ENCODE measurements at regions not wholly inside any gene's neighbourhood (a gene's known extent, or its start where the extent isn't known, plus 50 kb on each side); places are given as distances from the start of the nearest gene placed in this dataset.

- peaks cover 5% of the 10 kb centered on the region for H3K9me3 Mint-ChIP-seq
- no peak overlapping the region for H3K4me3 Mint-ChIP-seq
- no peaks in the 10 kb centered on the region for H3K27me3 Mint-ChIP-seq (ENCODE audit: insufficient read depth)
- peaks cover 6% of the 10 kb centered on the region for H3K36me3 Mint-ChIP-seq (ENCODE audit: low read depth)
- TF ChIP-seq, protein P1, sequence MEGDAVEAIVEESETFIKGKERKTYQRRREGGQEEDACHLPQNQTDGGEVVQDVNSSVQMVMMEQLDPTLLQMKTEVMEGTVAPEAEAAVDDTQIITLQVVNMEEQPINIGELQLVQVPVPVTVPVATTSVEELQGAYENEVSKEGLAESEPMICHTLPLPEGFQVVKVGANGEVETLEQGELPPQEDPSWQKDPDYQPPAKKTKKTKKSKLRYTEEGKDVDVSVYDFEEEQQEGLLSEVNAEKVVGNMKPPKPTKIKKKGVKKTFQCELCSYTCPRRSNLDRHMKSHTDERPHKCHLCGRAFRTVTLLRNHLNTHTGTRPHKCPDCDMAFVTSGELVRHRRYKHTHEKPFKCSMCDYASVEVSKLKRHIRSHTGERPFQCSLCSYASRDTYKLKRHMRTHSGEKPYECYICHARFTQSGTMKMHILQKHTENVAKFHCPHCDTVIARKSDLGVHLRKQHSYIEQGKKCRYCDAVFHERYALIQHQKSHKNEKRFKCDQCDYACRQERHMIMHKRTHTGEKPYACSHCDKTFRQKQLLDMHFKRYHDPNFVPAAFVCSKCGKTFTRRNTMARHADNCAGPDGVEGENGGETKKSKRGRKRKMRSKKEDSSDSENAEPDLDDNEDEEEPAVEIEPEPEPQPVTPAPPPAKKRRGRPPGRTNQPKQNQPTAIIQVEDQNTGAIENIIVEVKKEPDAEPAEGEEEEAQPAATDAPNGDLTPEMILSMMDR (conservative IDR thresholded peaks at IDR 0.05), result no peak
- WGBS, 2 experiments (ENCODE audit: insufficient coverage in 1 of 2, insufficient read length in 1 of 2), result 91 to 95% methylated on average over 6 of the region's 6 CpGs
- Histone ChIP-seq H3K4me3 (ENCODE audit: low read length) (no peak overlapping the region), H3K4me1 (ENCODE audit: control insufficient read depth, insufficient read depth, low read length) (no peaks in the 10 kb centered on the region), H3K9me3 (ENCODE audit: control insufficient read depth, low read length) (no peaks in the 10 kb centered on the region), H3K9ac (ENCODE audit: extremely low read depth, low read length, poor library complexity, severe bottlenecking) (no peak overlapping the region), H3K27me3 (ENCODE audit: control insufficient read depth, insufficient read depth, low read length, poor library complexity, severe bottlenecking) (no peaks in the 10 kb centered on the region), H3K36me3 (ENCODE audit: control insufficient read depth, insufficient read depth, low read length) (no peaks in the 10 kb centered on the region), H3K27ac (ENCODE audit: low read depth, low read length) (no peak overlapping the region)
- no peak for DNase-seq
- H3K27ac Mint-ChIP-seq, result no peak overlapping the region
- H3K4me1 Mint-ChIP-seq, result peaks cover 3% of the 10 kb centered on the region
Measured at GRCh38 chr16:85193115-85193493, 80.8 kb upstream of the CIBAR2 start.

GRCh38 chr16:85193876-85194275 lies 81.6 kb upstream of the CIBAR2 start:
- H3K36me3 Mint-ChIP-seq (ENCODE audit: low read depth), result peaks cover 6% of the 10 kb centered on the region
- Histone ChIP-seq H3K27ac (ENCODE audit: low read depth, low read length) (no peak overlapping the region), H3K4me1 (ENCODE audit: control insufficient read depth, insufficient read depth, low read length) (no peaks in the 10 kb centered on the region), H3K9me3 (ENCODE audit: control insufficient read depth, low read length) (no peaks in the 10 kb centered on the region), H3K36me3 (ENCODE audit: control insufficient read depth, insufficient read depth, low read length) (no peaks in the 10 kb centered on the region), H3K9ac (ENCODE audit: extremely low read depth, low read length, poor library complexity, severe bottlenecking) (no peak overlapping the region), H3K4me3 (ENCODE audit: low read length) (no peak overlapping the region), H3K27me3 (ENCODE audit: control insufficient read depth, insufficient read depth, low read length, poor library complexity, severe bottlenecking) (no peaks in the 10 kb centered on the region)
- TF ChIP-seq, protein P1 (conservative IDR thresholded peaks at IDR 0.05), result no peak
- H3K27me3 Mint-ChIP-seq (ENCODE audit: insufficient read depth), result no peaks in the 10 kb centered on the region
- H3K4me3 Mint-ChIP-seq, result no peak overlapping the region
- WGBS, 2 experiments (ENCODE audit: insufficient coverage in 1 of 2, insufficient read length in 1 of 2), result 96 to 97% methylated on average over 16 to 17 of the region's 17 CpGs
- H3K4me1 Mint-ChIP-seq, result peaks cover 3% of the 10 kb centered on the region
- H3K9me3 Mint-ChIP-seq, result peaks cover 5% of the 10 kb centered on the region
- no peak overlapping the region for H3K27ac Mint-ChIP-seq
- DNase-seq, result no peak

DNA sequence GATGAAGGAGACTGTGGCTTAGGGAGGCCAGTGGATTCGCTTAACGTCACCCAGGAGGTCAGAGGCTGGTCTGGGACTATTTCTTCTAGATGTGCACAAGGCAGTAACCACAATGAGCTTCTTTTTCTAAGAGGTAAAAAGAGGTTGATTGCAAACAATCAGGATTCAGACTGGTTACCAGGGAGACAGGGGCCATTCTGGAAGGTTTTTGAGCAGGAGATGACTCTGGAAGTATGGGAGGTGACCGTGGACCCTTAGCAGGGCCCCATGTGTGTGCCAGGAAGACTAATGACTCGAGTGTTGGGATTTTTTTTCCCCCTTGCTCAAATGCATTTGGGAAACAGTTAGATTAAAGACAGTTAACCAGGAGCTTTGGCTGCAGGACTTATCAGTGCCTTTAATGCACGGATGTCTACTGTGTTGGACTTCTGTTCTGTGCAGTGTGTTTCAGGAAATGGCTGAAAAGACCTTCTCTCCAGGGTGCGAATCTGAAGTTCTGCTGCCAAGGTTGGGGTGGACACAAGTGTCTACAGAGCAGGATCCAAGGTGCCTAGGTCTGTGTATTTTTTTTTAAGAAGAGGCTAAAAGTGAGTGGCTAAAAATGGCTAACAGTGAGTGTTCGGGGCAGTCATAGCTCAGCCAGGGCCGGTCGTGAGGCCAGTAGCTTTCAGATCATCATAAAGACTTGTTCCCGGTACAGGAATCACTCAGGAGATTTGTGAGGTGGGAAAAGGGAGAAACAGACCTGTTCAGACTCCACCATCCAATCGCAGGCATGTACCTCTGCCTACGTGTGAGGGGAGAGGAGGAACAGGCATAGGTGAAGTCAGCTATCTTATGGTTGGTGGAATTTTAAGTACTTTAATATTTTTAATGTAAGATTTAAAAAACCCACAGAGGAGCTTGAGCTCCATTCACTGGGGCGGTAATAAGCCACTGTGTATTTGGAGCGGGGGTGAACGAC lies 82.3 kb upstream of the CIBAR2 start:
- Mint-ChIP-seq H3K27me3 (ENCODE audit: insufficient read depth) (no peaks in the 10 kb centered on the region), H3K9me3 (no peaks in the 10 kb centered on the region), H3K4me3 (no peak overlapping the region), H3K4me1 (peaks cover 3% of the 10 kb centered on the region), H3K36me3 (ENCODE audit: low read depth) (peaks cover 6% of the 10 kb centered on the region), H3K27ac (no peak overlapping the region)
- no peak for DNase-seq
- TF ChIP-seq, protein P1 (conservative IDR thresholded peaks at IDR 0.05), result no peak
- H3K36me3 ChIP-seq (ENCODE audit: control insufficient read depth, insufficient read depth, low read length), result no peaks in the 10 kb centered on the region
- no peaks in the 10 kb centered on the region for H3K27me3 ChIP-seq (ENCODE audit: control insufficient read depth, insufficient read depth, low read length, poor library complexity, severe bottlenecking)
- no peak overlapping the region for H3K27ac ChIP-seq (ENCODE audit: low read depth, low read length)
- no peak overlapping the region for H3K4me3 ChIP-seq (ENCODE audit: low read length)
- no peak overlapping the region for H3K9ac ChIP-seq (ENCODE audit: extremely low read depth, low read length, poor library complexity, severe bottlenecking)
- 94 to 95% methylated on average over 14 to 15 of the region's 15 CpGs for WGBS, 2 experiments (ENCODE audit: insufficient coverage in 1 of 2, insufficient read length in 1 of 2)
- H3K4me1 ChIP-seq (ENCODE audit: control insufficient read depth, insufficient read depth, low read length), result no peaks in the 10 kb centered on the region
- H3K9me3 ChIP-seq (ENCODE audit: control insufficient read depth, low read length), result no peaks in the 10 kb centered on the region

Data from endodermal cell (in vitro differentiated cells).